Upper lobe of left lung (tissue), 4 donors: ENCODE measurements at regions not wholly inside any gene's neighbourhood (a gene's known extent, or its start where the extent isn't known, plus 50 kb on each side); places are given as distances from the start of the nearest gene placed in this dataset.

ENCODE experiments used
- POLR2A ChIP-seq, 4 donors: fragments of 450-650 bp; IDR thresholded peaks; one replicate each; pipeline ENCODE4 v1.5.1; 2016 to 2017; ENCODE audit warnings: antibody characterized with exemption in 4 of 4, mild to moderate bottlenecking in 2 of 4
- POLR2AphosphoS5 ChIP-seq, 2 donors: sonication (generic); formaldehyde crosslinking; IDR thresholded peaks; one replicate each; pipeline ENCODE4 v1.5.1; 2017; ENCODE audit warnings: antibody characterized with exemption in 2 of 2
- TF ChIP-seq, protein P1 (sequence below), 6 experiments: fragments of 450-650 bp in 4 of 6; fragments of 200-600 bp in 2 of 6; sonication (generic) in 2 of 6; IDR thresholded peaks; one replicate each; pipeline ENCODE4 v1.5.1; 2016 to 2019; ENCODE audit warnings: antibody characterized with exemption in 6 of 6

DNA sequence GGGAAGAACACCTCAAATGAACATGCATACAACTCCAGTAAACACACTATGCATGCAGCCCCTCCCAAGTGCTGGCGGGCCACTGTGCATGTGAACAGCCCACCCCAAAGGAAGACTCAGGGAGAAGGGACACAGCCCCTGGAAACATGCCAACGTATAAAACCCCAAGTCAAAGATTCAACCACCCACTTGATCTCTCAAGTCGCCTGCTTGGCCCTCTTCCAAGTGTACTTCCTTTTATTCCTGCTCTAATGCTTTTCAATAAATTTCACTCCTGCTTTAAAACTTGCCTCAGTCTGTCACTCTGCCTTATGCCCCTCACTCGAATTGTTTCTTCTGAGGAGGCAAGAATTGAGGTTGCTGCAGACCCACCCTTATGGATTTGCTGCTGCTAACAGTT, 139.1 kb downstream of the C1D start:
- TF ChIP-seq, protein P1, sequence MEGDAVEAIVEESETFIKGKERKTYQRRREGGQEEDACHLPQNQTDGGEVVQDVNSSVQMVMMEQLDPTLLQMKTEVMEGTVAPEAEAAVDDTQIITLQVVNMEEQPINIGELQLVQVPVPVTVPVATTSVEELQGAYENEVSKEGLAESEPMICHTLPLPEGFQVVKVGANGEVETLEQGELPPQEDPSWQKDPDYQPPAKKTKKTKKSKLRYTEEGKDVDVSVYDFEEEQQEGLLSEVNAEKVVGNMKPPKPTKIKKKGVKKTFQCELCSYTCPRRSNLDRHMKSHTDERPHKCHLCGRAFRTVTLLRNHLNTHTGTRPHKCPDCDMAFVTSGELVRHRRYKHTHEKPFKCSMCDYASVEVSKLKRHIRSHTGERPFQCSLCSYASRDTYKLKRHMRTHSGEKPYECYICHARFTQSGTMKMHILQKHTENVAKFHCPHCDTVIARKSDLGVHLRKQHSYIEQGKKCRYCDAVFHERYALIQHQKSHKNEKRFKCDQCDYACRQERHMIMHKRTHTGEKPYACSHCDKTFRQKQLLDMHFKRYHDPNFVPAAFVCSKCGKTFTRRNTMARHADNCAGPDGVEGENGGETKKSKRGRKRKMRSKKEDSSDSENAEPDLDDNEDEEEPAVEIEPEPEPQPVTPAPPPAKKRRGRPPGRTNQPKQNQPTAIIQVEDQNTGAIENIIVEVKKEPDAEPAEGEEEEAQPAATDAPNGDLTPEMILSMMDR (IDR thresholded peaks at IDR 0.05), result no peak
- TF ChIP-seq POLR2A (IDR thresholded peaks at IDR 0.05), result no peak
- no peak for TF ChIP-seq POLR2AphosphoS5 (IDR thresholded peaks at IDR 0.05)
